Hepatocyte (in vitro differentiated cells): ENCODE measurements at regions not wholly inside any gene's neighbourhood (a gene's known extent, or its start where the extent isn't known, plus 50 kb on each side); places are given as distances from the start of the nearest gene placed in this dataset.

Experiments
- CTCF ChIP-seq: fragments of 200-600 bp; sonication (generic); IDR thresholded peaks from 2 replicates; pipeline ENCODE4 v1.5.1; 2016; ENCODE audit warnings: antibody characterized with exemption, mild to moderate bottlenecking; ENCODE audit not compliant: poor library complexity
- EZH2 ChIP-seq: fragments of 200-600 bp; sonication (generic); IDR thresholded peaks from 2 replicates; pipeline ENCODE4 v1.6.1; 2016; ENCODE audit warnings: antibody characterized with exemption, mild to moderate bottlenecking, borderline replicate concordance
- EZH2phosphoT487 ChIP-seq: fragments of 200-600 bp; sonication (generic); IDR thresholded peaks from one replicate; pipeline ENCODE4 v1.6.1; 2018; ENCODE audit warnings: antibody characterized with exemption, mild to moderate bottlenecking, low read depth, moderate library complexity; ENCODE audit not compliant: unreplicated experiment, severe bottlenecking

DNA sequence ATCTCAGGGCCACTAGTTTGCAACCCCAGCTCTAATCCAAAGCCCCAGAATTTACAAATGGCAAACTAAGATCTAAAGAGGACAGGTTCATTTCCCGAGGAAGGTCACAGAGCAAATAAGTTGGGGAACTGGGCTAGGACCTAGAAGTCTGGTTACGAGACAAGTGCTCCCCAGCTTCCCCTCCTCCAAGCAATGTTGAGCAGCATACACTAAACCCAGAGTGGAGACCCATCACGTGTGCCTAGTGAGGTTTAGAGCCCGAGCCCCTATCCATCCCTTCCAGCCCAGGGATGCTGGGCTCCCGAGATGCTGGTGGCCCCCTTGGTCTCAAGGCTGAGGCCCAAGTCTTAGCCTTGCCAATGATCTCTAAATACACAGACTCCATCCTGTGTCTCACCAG is 209.5 kb upstream of the ZMIZ1 start:
- TF ChIP-seq EZH2phosphoT487 (no peak), CTCF (no peak), EZH2 (no peak)
